ENCODE measurements at regions not wholly inside any gene's neighbourhood (a gene's known extent, or its start where the extent isn't known, plus 50 kb on each side); places are given as distances from the start of the nearest gene placed in this dataset.

DNA sequence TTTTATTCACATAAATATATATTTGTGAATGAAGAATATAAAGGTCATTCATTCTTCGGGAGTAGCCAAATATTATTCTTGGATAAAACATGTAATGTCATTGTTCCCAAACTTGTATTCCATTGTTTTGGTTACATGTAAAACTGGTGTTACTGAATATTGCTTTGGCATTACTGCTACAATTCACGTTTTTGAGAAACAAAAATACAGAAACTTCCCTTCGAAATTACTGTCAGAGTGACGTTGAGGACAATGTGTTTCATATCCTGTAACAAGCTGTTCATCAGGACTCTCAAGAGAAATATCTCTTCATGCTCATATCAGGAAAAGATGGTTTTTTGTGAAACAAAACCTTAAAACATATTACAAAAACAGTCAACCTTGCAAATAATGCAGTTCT, 258.9 kb upstream of the DDX53 start:
- TF ChIP-seq, protein P1, sequence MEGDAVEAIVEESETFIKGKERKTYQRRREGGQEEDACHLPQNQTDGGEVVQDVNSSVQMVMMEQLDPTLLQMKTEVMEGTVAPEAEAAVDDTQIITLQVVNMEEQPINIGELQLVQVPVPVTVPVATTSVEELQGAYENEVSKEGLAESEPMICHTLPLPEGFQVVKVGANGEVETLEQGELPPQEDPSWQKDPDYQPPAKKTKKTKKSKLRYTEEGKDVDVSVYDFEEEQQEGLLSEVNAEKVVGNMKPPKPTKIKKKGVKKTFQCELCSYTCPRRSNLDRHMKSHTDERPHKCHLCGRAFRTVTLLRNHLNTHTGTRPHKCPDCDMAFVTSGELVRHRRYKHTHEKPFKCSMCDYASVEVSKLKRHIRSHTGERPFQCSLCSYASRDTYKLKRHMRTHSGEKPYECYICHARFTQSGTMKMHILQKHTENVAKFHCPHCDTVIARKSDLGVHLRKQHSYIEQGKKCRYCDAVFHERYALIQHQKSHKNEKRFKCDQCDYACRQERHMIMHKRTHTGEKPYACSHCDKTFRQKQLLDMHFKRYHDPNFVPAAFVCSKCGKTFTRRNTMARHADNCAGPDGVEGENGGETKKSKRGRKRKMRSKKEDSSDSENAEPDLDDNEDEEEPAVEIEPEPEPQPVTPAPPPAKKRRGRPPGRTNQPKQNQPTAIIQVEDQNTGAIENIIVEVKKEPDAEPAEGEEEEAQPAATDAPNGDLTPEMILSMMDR (IDR thresholded peaks at IDR 0.05): no peak
- no peak for TF ChIP-seq POLR2A (IDR thresholded peaks at IDR 0.05)

Data from body of pancreas (tissue), 4 donors.